Transverse colon (tissue), 4 donors: ENCODE measurements at regions not wholly inside any gene's neighbourhood (a gene's known extent, or its start where the extent isn't known, plus 50 kb on each side); places are given as distances from the start of the nearest gene placed in this dataset.

Source experiments
- DNase-seq: peaks from one replicate; pipeline ENCODE4 v3.0.0-alpha.2; 2019
- H3K27ac ChIP-seq, 4 donors: fragments of 200-600 bp; sonication (generic); 2 replicates each; pipeline ENCODE4 v1.5.1; 2016 to 2018; ENCODE audit warnings: inconsistent platforms in 4 of 4
- H3K27me3 ChIP-seq: fragments of 200-600 bp; sonication (generic); 2 replicates; pipeline ENCODE4 v1.5.1; 2017; ENCODE audit warnings: inconsistent platforms
- H3K36me3 ChIP-seq, 4 donors: fragments of 200-600 bp; sonication (generic); 2 replicates each; pipeline ENCODE4 v1.5.1; 2017 to 2019; ENCODE audit warnings: inconsistent platforms in 4 of 4
- H3K4me1 ChIP-seq, 4 donors: fragments of 200-600 bp; sonication (generic); 2 replicates each; pipeline ENCODE4 v1.5.1; 2017 to 2020; ENCODE audit warnings: inconsistent platforms in 4 of 4
- H3K4me3 ChIP-seq, 4 donors: fragments of 200-600 bp; sonication (generic); 1 replicate in 1 of 4; 2 replicates in 3 of 4; pipeline versions ENCODE4 v1.5.1 to v1.6.1; 2017 to 2019; ENCODE audit warnings: inconsistent platforms in 4 of 4
- H3K9me3 ChIP-seq, 2 donors: fragments of 200-600 bp; sonication (generic); 2 replicates each; pipeline ENCODE4 v1.5.1; 2017 to 2019; ENCODE audit warnings: inconsistent platforms in 2 of 2
- EP300 ChIP-seq: sonication (generic); formaldehyde crosslinking; IDR thresholded peaks from one replicate; pipeline ENCODE4 v1.6.1; 2017; ENCODE audit warnings: antibody characterized with exemption, low read depth
- POLR2A ChIP-seq: fragments of 450-650 bp; IDR thresholded peaks from one replicate; pipeline ENCODE4 v1.6.1; 2016; ENCODE audit warnings: antibody characterized with exemption, mild to moderate bottlenecking, moderate library complexity
- POLR2AphosphoS5 ChIP-seq, 3 donors: sonication (generic); formaldehyde crosslinking; IDR thresholded peaks; one replicate each; pipeline ENCODE4 v1.6.1; 2016; ENCODE audit warnings: antibody characterized with exemption in 3 of 3
- WGBS, 2 donors: methylation state at CpG; one replicate each; pipeline ENCODE4 v1.1.5; 2018; ENCODE audit warnings: low coverage in 1 of 2; 5-methylcytosine and 5-hydroxymethylcytosine counted together
- in situ Hi-C, 4 donors: fragments of 200-750 bp; cut with MboI; loops; one replicate each; pipeline versions ENCODE4 v1.15.0 to v1.15.1; 2017; ENCODE audit warnings: low sequenced_read_pairs in 3 of 4, low pct_ligation_motif_present in 1 of 4, low pct_unique_long_range_greater_than_20kb in 1 of 4
- intact Hi-C: fragments of 100-400 bp; cut with DNase I; formaldehyde crosslinking; loops from one replicate; pipeline ENCODE4 v1.15.1; 2023; ENCODE audit warnings: low total_unique reads
- TF ChIP-seq, protein P1 (sequence below), 5 experiments: fragments of 200-600 bp in 3 of 5; fragments of 450-650 bp in 2 of 5; sonication (generic) in 3 of 5; IDR thresholded peaks; 1 replicate in 2 of 5; 2 replicates in 3 of 5; pipeline ENCODE4 v1.5.1; 2016 to 2017; ENCODE audit warnings: antibody characterized with exemption in 5 of 5, inconsistent platforms in 3 of 5, mild to moderate bottlenecking in 2 of 5, moderate library complexity in 1 of 5

DNA sequence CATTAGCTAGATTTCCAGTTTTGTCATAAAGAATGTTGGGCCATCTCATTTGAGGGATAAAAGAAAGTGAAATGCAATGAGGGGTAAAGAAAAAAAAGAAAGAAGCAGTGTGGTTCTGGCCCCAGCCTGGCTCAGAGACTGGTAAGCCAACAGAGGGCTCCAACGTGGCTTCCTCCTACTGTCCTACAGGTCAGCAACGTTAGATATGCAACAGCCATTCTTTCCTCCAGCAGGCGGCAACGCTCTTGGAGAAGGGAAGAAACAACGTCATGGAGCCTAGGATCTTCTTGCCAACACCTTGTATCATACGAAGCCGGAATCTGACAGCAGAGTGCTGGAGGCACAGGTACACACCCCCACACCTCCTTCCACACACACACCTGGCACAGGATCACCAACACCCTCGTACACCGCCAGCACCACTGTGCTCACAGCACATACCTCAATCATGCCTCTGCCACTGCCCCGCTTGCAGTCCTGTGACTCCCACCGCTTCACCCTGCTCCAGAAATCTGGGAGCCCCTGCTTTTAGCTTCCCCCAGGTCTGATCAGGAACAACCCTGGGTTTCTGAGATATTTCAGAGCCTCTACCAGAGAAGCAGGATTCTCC is 102.8 kb downstream of the RPAP3 start:
- no peak overlapping the region for H3K4me3 ChIP-seq
- intact Hi-C loops: no loop called here
- H3K36me3 ChIP-seq: no peaks in the 10 kb centered on the region
- in situ Hi-C loops: no loop called here
- H3K27me3 ChIP-seq: no peaks in the 10 kb centered on the region
- no peaks in the 10 kb centered on the region for H3K9me3 ChIP-seq
- no peak overlapping the region for H3K27ac ChIP-seq
- WGBS, 2 donors: 33 to 82% methylated on average over 1 to 11 of the region's 11 CpGs
- DNase-seq: no peak
- no peaks in the 10 kb centered on the region for H3K4me1 ChIP-seq
- TF ChIP-seq POLR2AphosphoS5 (IDR thresholded peaks at IDR 0.05) (no peak), EP300 (no peak), POLR2A (no peak)
- TF ChIP-seq, protein P1, sequence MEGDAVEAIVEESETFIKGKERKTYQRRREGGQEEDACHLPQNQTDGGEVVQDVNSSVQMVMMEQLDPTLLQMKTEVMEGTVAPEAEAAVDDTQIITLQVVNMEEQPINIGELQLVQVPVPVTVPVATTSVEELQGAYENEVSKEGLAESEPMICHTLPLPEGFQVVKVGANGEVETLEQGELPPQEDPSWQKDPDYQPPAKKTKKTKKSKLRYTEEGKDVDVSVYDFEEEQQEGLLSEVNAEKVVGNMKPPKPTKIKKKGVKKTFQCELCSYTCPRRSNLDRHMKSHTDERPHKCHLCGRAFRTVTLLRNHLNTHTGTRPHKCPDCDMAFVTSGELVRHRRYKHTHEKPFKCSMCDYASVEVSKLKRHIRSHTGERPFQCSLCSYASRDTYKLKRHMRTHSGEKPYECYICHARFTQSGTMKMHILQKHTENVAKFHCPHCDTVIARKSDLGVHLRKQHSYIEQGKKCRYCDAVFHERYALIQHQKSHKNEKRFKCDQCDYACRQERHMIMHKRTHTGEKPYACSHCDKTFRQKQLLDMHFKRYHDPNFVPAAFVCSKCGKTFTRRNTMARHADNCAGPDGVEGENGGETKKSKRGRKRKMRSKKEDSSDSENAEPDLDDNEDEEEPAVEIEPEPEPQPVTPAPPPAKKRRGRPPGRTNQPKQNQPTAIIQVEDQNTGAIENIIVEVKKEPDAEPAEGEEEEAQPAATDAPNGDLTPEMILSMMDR (IDR thresholded peaks at IDR 0.05): no peak

GRCh38 chr12:47602325-47602724 is 103.5 kb downstream of the RPAP3 start:
- intact Hi-C loops: no loop called here
- DNase-seq: no peak
- no peak overlapping the region for H3K27ac ChIP-seq
- TF ChIP-seq POLR2A (no peak), EP300 (no peak), POLR2AphosphoS5 (IDR thresholded peaks at IDR 0.05) (no peak)
- TF ChIP-seq, protein P1 (IDR thresholded peaks at IDR 0.05): no peak
- WGBS, 2 donors: 56 to 86% methylated on average over 1 of the region's 1 CpG
- H3K27me3 ChIP-seq: no peaks in the 10 kb centered on the region
- in situ Hi-C loops: no loop called here
- H3K4me3 ChIP-seq: no peak overlapping the region
- H3K9me3 ChIP-seq: no peaks in the 10 kb centered on the region
- no peaks in the 10 kb centered on the region for H3K4me1 ChIP-seq
- no peaks in the 10 kb centered on the region for H3K36me3 ChIP-seq

DNA sequence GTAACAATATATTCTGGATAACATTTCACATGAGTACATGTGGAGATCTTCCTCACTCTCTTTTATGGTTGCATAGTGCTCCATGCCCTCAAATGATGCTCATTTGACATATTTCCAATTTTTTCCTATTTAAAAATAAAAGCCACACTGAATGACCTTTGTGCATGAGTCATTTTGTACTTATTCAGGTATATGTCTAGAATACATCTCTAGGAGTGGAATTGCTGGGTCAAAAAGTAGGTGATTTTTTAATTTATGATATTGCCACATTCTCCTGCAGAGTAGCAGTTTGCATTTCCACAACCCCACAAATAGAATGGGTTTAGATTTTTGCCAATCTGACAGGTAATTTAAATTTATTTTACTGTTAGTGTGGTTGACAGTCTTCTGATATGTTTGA is 104.8 kb downstream of the RPAP3 start:
- in situ Hi-C loops: no loop called here
- Histone ChIP-seq H3K4me1 (no peaks in the 10 kb centered on the region), H3K27ac (no peak overlapping the region), H3K27me3 (no peaks in the 10 kb centered on the region), H3K4me3 (no peak overlapping the region), H3K36me3 (no peaks in the 10 kb centered on the region), H3K9me3 (no peaks in the 10 kb centered on the region)
- TF ChIP-seq, protein P1 (IDR thresholded peaks at IDR 0.05): no peak
- intact Hi-C loops: no loop called here
- no peak for DNase-seq

- intact Hi-C loops: no loop called here
These were observed 114.0 kb downstream of the RPAP3 start for GRCh38 chr12:47591795-47592194.

GRCh38 chr12:47591361-47591791 is 114.5 kb downstream of the RPAP3 start:
- Histone ChIP-seq H3K27me3 (no peaks in the 10 kb centered on the region), H3K4me3 (no peak overlapping the region), H3K4me1 (peaks cover 0 to 18% (median 10%) of the 10 kb centered on the region in 4 donors), H3K27ac (peak overlapping the region in 2 of 4 donors; percentile 24 to 38), H3K36me3 (no peaks in the 10 kb centered on the region), H3K9me3 (no peaks in the 10 kb centered on the region)
- TF ChIP-seq POLR2A (no peak), POLR2AphosphoS5 (IDR thresholded peaks at IDR 0.05) (no peak), EP300 (no peak)
- TF ChIP-seq, protein P1 (IDR thresholded peaks at IDR 0.05): no peak
- intact Hi-C loops: no loop called here
- in situ Hi-C loops: no loop called here
- DNase-seq: no peak
- 17 to 39% methylated on average over 1 to 4 of the region's 4 CpGs for WGBS, 2 donors

More at GRCh38 chr12:47591795-47592194, 114.0 kb downstream of the RPAP3 start:
- peak overlapping the region in 1 of 4 donors; percentile 38 for H3K27ac ChIP-seq
- peaks cover 0 to 18% (median 10%) of the 10 kb centered on the region in 4 donors for H3K4me1 ChIP-seq
- in situ Hi-C loops: no loop called here
- no peak overlapping the region for H3K4me3 ChIP-seq
- H3K36me3 ChIP-seq: no peaks in the 10 kb centered on the region
- H3K27me3 ChIP-seq: no peaks in the 10 kb centered on the region
- no peaks in the 10 kb centered on the region for H3K9me3 ChIP-seq
- DNase-seq: no peak
- WGBS, 2 donors: 50% methylated on average over 4 of the region's 4 CpGs; no CpG with 5 or more reads in 1 of the 2 donors
- TF ChIP-seq EP300 (no peak), POLR2A (no peak), POLR2AphosphoS5 (IDR thresholded peaks at IDR 0.05) (no peak)
